Left ventricle myocardium superior (tissue), 1 donor: ENCODE measurements at regions not wholly inside any gene's neighbourhood (a gene's known extent, or its start where the extent isn't known, plus 50 kb on each side); places are given as distances from the start of the nearest gene placed in this dataset.

ENCODE experiments used
- ATAC-seq: fragments of 200-7000 bp; cut with Tn5 transposase; one replicate; pipeline ENCODE4 v1.9.1; 2020; ENCODE audit warnings: mild to moderate bottlenecking, moderate library complexity
- DNase-seq: peaks from one replicate; pipeline ENCODE4 v3.0.0-alpha.2; 2020
- intact Hi-C: fragments of 100-400 bp; cut with micrococcal nuclease; formaldehyde crosslinking; loops from one replicate; pipeline ENCODE4 v1.11.0; 2022
- donor health status: DM: no; HTN: yes; CAD: no; lungs with severe emphysema.

DNA sequence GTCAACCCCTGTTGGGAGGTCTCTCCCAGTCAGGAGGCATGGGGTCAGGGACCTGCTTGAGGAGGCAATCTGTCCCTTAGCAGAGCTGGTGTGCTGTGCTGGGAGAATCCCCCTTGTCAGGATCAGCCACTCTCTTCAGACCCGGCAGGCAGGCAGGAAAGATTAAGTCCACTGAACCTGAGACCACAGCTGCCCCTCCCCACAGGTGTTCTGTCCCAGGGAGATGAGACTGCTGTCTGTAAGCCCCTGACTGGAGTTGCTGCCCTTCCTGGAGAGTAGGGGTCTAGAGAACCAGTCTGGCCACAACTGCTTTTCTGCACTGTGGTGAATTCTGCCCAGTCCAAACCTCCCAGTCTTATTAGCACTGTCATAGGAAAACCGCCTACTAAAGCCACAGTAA, 677.8 kb upstream of the POU3F2 start:
- ATAC-seq (no peak), DNase-seq (no peak)
- intact Hi-C loops: no loop called here

DNA sequence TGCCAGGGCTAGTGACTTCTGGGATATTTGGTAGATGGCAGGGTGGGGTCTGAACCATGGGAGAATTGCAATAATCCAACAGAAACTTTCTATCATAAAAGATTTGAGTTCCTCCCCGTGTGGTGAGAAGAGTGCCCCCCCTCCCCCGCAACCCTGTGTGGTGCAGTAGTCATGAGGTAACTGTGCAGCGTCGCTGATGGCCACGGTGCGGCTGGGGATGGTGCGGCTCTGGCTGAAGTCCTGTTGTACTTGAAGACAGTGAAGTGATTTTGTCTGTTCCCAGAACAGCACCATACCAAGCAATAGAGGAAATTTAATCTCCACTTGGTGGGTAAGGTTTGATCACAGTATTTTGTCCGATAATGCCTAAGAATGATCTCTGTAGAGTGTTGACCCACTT, 654.8 kb upstream of the POU3F2 start:
- intact Hi-C loops: no loop called here
- DNase-seq (no peak), ATAC-seq (no peak)

- ATAC-seq: no peak
- intact Hi-C loops: no loop called here
Observed at GRCh38 chr6:98200084-98200483, 634.3 kb upstream of the POU3F2 start.

DNA sequence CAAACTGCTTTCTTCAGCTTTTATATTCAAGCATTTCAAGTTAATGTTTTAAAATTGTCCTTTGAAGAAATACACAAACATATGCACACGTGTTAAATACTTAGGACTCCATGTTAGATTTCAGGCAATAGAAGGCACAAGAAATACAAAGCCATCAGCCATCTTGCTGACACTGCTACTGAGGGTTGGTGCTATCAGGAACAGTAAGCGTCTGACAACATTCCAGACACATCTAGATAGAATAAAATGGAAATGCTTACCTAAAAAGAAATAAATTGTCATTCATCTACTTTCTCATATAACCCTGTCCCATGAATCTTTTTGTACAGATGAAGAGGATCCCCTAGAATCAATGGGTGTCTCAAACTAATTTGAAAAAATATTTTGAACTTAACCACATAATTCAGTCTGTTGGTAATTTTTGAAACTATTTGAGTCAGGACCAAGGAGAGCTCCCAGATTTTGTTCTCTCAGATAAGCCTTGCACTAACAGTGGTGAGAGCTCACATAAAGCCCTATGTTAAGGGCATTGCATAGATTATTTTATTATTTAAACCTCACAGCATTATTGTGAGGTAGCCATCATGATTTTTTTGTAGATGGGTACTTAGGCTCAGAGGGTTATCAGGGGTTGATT, 631.1 kb upstream of the POU3F2 start:
- ATAC-seq: no peak
- DNase-seq: no peak
- intact Hi-C loops: no loop called here

More at GRCh38 chr6:98200084-98200483, 634.3 kb upstream of the POU3F2 start:
- DNase-seq: no peak

DNA sequence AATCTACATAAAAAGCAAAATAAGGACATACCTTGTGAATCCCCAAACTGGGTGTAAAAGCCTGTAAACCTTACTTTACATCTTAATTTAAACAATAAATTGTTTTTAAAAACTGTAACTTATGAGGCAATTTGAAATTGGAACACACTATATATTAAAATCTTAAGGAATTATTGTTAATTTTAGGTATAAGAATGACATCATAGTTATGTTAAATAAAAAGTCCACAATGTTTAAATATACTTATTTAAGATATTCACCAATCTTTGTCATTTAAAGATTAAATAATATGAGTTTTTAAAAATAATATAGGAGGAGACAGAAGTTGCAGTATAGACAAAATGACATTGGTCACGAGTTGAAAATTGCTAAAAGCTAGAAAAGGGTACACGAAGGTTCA, 621.9 kb upstream of the POU3F2 start:
- ATAC-seq: no peak
- DNase-seq: no peak
- intact Hi-C loops: no loop called here

GRCh38 chr6:98215531-98215930, 618.8 kb upstream of the POU3F2 start:
- intact Hi-C loops: no loop called here
- no peak for DNase-seq
- no peak for ATAC-seq

- intact Hi-C loops: no loop called here
- DNase-seq: no peak
- ATAC-seq: no peak
Observed at GRCh38 chr6:98230250-98230649, 604.1 kb upstream of the POU3F2 start.

GRCh38 chr6:98239057-98239456, 595.3 kb upstream of the POU3F2 start:
- DNase-seq: no peak
- ATAC-seq: no peak
- intact Hi-C loops: no loop called here

DNA sequence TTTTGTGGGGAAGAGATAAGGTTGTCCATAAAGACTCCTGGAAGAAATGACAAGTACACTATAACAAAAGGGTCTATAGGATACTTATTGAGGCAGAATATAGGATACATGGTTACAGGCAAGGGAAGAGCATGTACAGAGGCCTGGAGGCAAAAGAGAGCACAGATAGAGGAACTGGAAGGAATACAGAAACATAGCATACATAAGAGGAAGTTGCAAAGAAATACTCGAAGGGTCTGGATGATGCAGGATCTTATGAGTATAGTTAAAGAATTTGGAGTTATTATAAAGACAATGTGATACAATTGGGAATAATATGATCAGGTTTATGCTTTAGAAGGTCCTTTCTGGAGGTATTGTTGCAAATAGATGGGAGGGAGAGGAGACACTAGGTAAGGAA, 592.7 kb upstream of the POU3F2 start:
- ATAC-seq: no peak
- intact Hi-C loops: no loop called here
- no peak for DNase-seq

DNA sequence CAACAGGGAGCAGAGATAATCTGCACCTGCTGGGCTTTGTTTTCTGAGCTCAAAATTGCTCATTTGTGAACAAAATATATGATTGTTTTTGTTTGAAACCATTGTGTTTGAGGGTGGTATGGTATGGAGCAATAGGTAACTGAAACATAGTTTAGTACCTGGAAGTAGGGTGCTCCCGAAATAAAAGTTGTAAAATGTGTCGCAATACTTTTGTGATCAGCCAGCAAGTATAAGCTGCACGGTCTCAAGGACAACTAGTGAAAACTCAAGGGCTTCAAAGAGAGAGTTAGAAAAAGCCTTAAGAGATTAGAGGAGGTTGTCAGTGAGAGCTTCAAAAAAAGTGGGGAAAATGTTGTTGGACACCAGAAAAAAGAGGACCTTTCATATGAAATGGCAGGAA, 579.8 kb upstream of the POU3F2 start:
- DNase-seq: no peak
- intact Hi-C loops: no loop called here
- ATAC-seq: no peak

DNA sequence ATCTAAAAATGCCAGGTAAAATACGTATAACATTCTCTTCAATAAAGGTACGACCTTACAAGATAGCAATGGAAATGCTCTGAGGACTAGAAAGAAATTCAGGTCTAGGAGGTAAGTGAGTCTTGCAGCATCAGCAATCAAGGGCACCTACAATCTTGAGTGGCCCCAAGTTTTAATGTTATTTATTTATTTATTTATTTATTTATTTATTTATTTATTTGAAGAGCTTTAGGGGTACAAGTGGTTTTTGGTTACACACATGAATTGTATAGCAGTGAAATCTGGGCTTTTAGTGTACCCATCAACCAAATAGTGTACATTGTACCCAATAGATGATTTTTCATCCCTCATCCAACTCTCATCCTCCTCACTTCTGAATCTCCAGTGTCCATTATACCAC, 574.0 kb upstream of the POU3F2 start:
- intact Hi-C loops: no loop called here
- DNase-seq (no peak), ATAC-seq (no peak)

GRCh38 chr6:98272060-98272459, 562.3 kb upstream of the POU3F2 start:
- intact Hi-C loops: no loop called here
- no peak for ATAC-seq
- no peak for DNase-seq

GRCh38 chr6:98274691-98275090, 559.7 kb upstream of the POU3F2 start:
- intact Hi-C loops: no loop called here
- no peak for ATAC-seq
- no peak for DNase-seq

GRCh38 chr6:98280492-98280891, 553.9 kb upstream of the POU3F2 start:
- DNase-seq (no peak), ATAC-seq (no peak)
- intact Hi-C loops: no loop called here

GRCh38 chr6:98286620-98287019, 547.8 kb upstream of the POU3F2 start:
- ATAC-seq (no peak), DNase-seq (no peak)
- intact Hi-C loops: no loop called here

DNA sequence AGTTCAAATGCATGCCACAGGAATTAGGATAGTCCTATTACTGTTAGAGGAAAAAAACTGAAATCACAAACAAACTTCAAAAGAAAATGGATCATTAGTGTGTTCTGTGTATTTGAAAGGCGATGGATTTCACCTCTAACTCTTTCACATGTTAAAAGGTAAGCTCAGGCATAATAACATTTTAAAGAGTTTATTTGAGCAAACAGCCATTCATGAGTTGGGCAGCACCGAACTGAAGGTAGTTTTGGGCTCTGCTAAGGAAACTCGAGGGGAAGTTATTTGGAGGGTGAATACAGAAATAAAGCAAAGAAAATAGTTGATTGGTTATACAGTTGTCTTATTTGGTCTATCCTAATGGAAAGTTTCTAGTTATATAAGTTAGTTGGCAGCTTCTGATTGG, 546.5 kb upstream of the POU3F2 start:
- ATAC-seq (no peak), DNase-seq (no peak)
- intact Hi-C loops: no loop called here

- intact Hi-C loops: no loop called here
- DNase-seq (no peak), ATAC-seq (no peak)
Observed at GRCh38 chr6:98292810-98293209, 541.6 kb upstream of the POU3F2 start.

DNA sequence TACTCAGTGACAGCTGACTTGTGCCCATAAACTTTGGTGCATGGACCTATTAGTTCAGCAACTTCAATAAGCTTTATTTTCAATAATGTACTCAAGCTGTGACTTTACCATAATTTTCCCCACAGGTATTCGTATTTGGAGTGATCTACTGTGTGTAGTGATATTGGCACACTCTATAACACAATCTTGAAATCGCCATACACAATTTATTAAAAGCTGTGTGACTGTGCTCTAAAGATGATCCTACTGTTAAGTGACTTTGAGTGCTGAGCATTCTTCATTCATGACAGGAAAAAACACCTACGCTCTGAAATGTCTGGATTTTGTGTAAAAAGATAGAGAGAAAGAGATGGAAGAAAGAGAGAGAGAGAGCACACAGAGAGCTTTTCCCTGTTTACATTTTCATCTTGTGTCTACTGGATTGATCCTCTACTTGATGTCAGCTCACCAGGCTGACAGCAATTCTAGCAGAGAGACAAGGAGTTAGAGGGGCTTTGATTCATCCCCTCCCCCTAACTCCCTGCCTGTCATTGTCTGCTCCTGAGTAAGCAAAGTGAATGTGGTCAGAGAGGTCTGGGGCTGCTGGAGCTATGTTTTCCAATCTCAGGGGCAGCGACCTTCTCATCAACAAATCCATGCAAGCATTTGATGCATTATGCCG, 538.7 kb upstream of the POU3F2 start:
- ATAC-seq (no peak), DNase-seq (no peak)
- intact Hi-C loops: no loop called here

DNA sequence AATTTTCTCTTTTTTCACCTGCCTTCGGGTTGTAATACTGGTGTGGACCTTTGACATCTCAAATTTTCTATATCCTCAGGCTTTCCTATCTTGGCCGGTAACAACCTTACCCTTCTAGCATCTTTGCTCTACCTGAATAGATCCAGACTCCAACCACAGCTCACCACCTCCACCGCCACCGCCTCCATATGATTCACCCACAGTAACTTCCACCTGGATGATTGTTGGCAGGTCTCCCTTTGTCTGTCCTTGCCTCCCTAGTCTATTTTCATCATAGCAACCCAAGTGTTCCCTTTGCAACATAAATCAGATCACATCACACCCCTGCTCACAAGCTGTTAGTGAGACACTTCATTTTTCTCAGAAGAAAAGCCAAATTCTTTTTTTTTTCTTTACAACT, 525.8 kb upstream of the POU3F2 start:
- intact Hi-C loops: no loop called here
- no peak for DNase-seq
- ATAC-seq: no peak

GRCh38 chr6:98310443-98310842, 523.9 kb upstream of the POU3F2 start:
- intact Hi-C loops: no loop called here
- DNase-seq (no peak), ATAC-seq (no peak)

- no peak for ATAC-seq
- no peak for DNase-seq
- intact Hi-C loops: no loop called here
Observed at GRCh38 chr6:98323605-98324004, 510.8 kb upstream of the POU3F2 start.
